ENCODE measurements at regions not wholly inside any gene's neighbourhood (a gene's known extent, or its start where the extent isn't known, plus 50 kb on each side); places are given as distances from the start of the nearest gene placed in this dataset.

- TF ChIP-seq CTCF (IDR thresholded peaks at IDR 0.05) (no peak), POLR2A (IDR thresholded peaks at IDR 0.05) (no peak)
Observed at GRCh38 chr13:76349700-76350099, 536.5 kb downstream of the KCTD12 start.

All from testis (tissue), 2 donors.